NCI-H187 (cell line): ENCODE measurements at regions not wholly inside any gene's neighbourhood (a gene's known extent, or its start where the extent isn't known, plus 50 kb on each side); places are given as distances from the start of the nearest gene placed in this dataset.

Experiments used
- DNase-seq, 2 experiments: peaks; one replicate each; lab custom pipeline; 2025; lab: John Stamatoyannopoulos, UW

- peak in 1 of 2 experiments; percentile 6 for DNase-seq
These were observed 419.1 kb downstream of the NR2F1-AS1 start for GRCh38 chr5:93161661-93162654.

GRCh38 chr5:93158841-93159240 is 422.2 kb downstream of the NR2F1-AS1 start:
- no peak for DNase-seq

GRCh38 chr5:93156566-93156965 is 424.5 kb downstream of the NR2F1-AS1 start:
- DNase-seq, result no peak

- DNase-seq, result no peak
These were observed 426.5 kb downstream of the NR2F1-AS1 start for GRCh38 chr5:93154535-93154934.

GRCh38 chr5:93153461-93153860 is 427.6 kb downstream of the NR2F1-AS1 start:
- DNase-seq, result no peak

GRCh38 chr5:93151896-93152295 is 429.1 kb downstream of the NR2F1-AS1 start:
- no peak for DNase-seq

GRCh38 chr5:93151121-93151520 is 429.9 kb downstream of the NR2F1-AS1 start:
- no peak for DNase-seq

- no peak for DNase-seq
These were observed 430.6 kb downstream of the NR2F1-AS1 start for GRCh38 chr5:93150311-93151012.

GRCh38 chr5:93145767-93146166 is 435.3 kb downstream of the NR2F1-AS1 start:
- no peak for DNase-seq

- no peak for DNase-seq
These were observed 436.0 kb downstream of the NR2F1-AS1 start for GRCh38 chr5:93145019-93145418.

GRCh38 chr5:93141969-93142368 is 439.1 kb downstream of the NR2F1-AS1 start:
- DNase-seq, result no peak

- DNase-seq, result no peak
These were observed 450.2 kb downstream of the NR2F1-AS1 start for GRCh38 chr5:93130624-93131490.

GRCh38 chr5:93126634-93127033 is 454.4 kb downstream of the NR2F1-AS1 start:
- DNase-seq, result no peak

GRCh38 chr5:93123127-93123526 is 457.9 kb downstream of the NR2F1-AS1 start:
- no peak for DNase-seq

- no peak for DNase-seq
These were observed 458.6 kb downstream of the NR2F1-AS1 start for GRCh38 chr5:93122446-93122845.

- DNase-seq, result no peak
These were observed 460.2 kb downstream of the NR2F1-AS1 start for GRCh38 chr5:93120771-93121170.

GRCh38 chr5:93120051-93120450 is 461.0 kb downstream of the NR2F1-AS1 start:
- no peak for DNase-seq

GRCh38 chr5:93117751-93118531 is 463.1 kb downstream of the NR2F1-AS1 start:
- no peak for DNase-seq

GRCh38 chr5:93107805-93108520 is 473.1 kb downstream of the NR2F1-AS1 start:
- DNase-seq, result no peak

GRCh38 chr5:93107141-93107540 is 473.9 kb downstream of the NR2F1-AS1 start:
- no peak for DNase-seq

GRCh38 chr5:93101661-93102060 is 479.4 kb downstream of the NR2F1-AS1 start:
- no peak for DNase-seq
